Spleen (tissue), 7 donors: ENCODE measurements at regions not wholly inside any gene's neighbourhood (a gene's known extent, or its start where the extent isn't known, plus 50 kb on each side); places are given as distances from the start of the nearest gene placed in this dataset.

Source experiments
- POLR2A ChIP-seq, 3 donors: fragments of 450-650 bp; IDR thresholded peaks; one replicate each; pipeline ENCODE4 v1.5.1; 2017; ENCODE audit warnings: antibody characterized with exemption in 3 of 3, mild to moderate bottlenecking in 1 of 3
- TF ChIP-seq, protein P1 (sequence below), 11 experiments: fragments of 200-600 bp in 7 of 11; fragments of 450-650 bp in 4 of 11; sonication (generic) in 4 of 11; IDR thresholded peaks in 8 of 11; conservative IDR thresholded peaks in 3 of 11; 1 replicate in 7 of 11; 2 replicates in 4 of 11; pipeline versions ENCODE4 v1.4.0 to v1.8.0; 2016 to 2021; ENCODE audit warnings: antibody characterized with exemption in 11 of 11, inconsistent platforms in 4 of 11, mild to moderate bottlenecking in 1 of 11
- donor health status: DM: no; HTN: no; CAD: no; lungs with moderate emphysema.
- donor health status: DM: no; HTN: no; CAD: no.
- donor health status: DM: no; HTN: no; CAD: no.

GRCh38 chr7:68122801-68123200, 1126.2 kb downstream of the TYW1 start:
- TF ChIP-seq POLR2A (IDR thresholded peaks at IDR 0.05): no peak
- TF ChIP-seq, protein P1, sequence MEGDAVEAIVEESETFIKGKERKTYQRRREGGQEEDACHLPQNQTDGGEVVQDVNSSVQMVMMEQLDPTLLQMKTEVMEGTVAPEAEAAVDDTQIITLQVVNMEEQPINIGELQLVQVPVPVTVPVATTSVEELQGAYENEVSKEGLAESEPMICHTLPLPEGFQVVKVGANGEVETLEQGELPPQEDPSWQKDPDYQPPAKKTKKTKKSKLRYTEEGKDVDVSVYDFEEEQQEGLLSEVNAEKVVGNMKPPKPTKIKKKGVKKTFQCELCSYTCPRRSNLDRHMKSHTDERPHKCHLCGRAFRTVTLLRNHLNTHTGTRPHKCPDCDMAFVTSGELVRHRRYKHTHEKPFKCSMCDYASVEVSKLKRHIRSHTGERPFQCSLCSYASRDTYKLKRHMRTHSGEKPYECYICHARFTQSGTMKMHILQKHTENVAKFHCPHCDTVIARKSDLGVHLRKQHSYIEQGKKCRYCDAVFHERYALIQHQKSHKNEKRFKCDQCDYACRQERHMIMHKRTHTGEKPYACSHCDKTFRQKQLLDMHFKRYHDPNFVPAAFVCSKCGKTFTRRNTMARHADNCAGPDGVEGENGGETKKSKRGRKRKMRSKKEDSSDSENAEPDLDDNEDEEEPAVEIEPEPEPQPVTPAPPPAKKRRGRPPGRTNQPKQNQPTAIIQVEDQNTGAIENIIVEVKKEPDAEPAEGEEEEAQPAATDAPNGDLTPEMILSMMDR (IDR thresholded peaks at IDR 0.05 in 8 of 11, conservative IDR thresholded peaks at IDR 0.05 in 3 of 11): no peak
